NCI-H1930 (cell line): ENCODE measurements at regions not wholly inside any gene's neighbourhood (a gene's known extent, or its start where the extent isn't known, plus 50 kb on each side); places are given as distances from the start of the nearest gene placed in this dataset.

Source experiments
- DNase-seq, 2 experiments: peaks; one replicate each; lab custom pipeline; 2025; lab: John Stamatoyannopoulos, UW

- no peak for DNase-seq
Measured at GRCh38 chr2:239621611-239622010, 220.8 kb upstream of the HDAC4 start.

GRCh38 chr2:239619369-239619768 lies 218.5 kb upstream of the HDAC4 start:
- no peak for DNase-seq

GRCh38 chr2:239616729-239617128 lies 215.9 kb upstream of the HDAC4 start:
- DNase-seq, result no peak

DNA sequence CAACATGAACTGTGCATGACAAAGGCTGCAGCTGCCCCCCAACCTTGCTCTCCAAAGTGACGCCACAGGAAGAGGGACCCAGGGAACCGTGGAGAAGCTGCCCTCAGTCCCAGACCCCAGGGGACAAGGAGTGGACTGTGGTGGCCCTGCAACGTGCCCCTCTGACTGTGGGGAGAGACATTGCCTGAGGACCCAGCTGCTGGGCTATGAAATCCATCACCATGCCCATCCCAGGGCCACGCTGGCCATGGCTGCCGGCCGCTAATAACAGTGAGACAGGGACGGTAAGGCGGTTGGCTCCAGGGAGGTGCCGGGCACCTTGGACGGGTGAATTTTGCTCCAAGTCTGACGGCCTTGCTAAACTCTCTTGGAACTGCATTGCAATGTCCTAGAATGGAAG lies 211.3 kb upstream of the HDAC4 start:
- DNase-seq, result no peak

DNA sequence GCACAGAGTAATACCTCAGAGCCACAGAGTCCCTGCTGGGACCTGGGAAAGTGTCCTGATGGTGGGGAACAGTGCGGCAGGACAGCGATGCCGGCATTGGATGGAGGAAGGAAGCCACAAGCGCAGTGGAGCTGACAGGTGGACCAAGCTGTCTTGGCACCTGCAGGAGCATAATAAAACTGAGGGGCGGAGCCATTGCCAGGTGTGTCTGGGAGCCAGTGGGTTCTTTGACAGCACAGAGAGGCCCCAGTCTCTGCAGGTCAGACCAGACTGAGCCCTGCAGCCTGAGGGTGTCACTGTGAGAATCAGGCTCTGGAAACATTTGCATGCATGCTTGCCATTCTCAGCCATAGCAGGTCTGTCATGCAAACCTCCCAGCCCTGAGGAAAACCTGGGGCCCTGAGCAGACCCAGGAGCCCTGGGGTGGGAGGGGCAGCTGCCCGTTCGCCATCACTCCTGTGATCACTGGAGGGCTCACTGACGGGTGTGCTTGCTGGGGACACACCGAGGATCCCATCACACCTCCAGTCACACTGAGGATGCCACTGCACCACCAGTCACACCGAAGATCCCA lies 210.5 kb upstream of the HDAC4 start:
- DNase-seq, result no peak

DNA sequence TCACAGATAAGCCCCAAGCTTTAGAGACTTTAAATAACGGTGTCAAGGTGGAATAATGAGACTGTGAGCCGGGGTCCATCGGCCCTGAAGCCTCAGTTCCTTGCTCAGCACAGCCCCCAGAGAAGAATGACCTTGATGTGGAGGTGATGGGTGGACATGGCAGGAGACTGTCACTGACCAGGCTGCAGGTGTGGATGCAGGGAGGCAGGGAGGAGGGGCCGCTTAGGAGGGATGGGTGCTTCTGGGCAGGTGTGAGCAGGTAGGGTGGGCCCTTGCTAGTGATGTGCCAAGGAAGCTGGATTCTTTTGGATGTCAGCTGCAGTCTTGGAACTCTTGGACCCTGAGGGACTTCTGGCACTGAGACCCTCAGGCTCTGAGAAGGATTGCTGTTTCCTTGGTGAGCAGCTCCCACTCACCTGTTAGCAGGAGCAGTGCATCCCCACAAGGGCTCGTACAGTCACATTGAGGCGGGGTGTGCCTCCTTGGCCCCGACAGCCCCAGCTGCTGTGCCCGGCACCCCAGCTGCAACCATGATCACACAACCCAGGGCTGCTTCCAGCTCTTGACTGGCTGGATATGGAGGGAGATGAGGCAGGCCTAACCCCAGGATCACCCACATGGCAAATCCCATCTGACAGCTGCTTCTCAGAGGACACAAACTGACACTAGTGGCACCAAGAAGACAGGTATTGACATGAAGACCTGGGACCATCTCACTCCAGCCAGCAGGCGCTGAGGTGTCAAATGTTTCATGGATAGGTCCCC lies 209.8 kb upstream of the HDAC4 start:
- DNase-seq, result no peak

- DNase-seq, result no peak
Measured at GRCh38 chr2:239609607-239610310, 208.9 kb upstream of the HDAC4 start.

- DNase-seq, result no peak
Measured at GRCh38 chr2:239609162-239609561, 208.3 kb upstream of the HDAC4 start.

GRCh38 chr2:239608723-239609122 lies 207.9 kb upstream of the HDAC4 start:
- DNase-seq, result no peak

GRCh38 chr2:239608260-239608659 lies 207.4 kb upstream of the HDAC4 start:
- DNase-seq, result no peak

GRCh38 chr2:239607517-239608191 lies 206.8 kb upstream of the HDAC4 start:
- no peak for DNase-seq

GRCh38 chr2:239606741-239607516 lies 206.1 kb upstream of the HDAC4 start:
- DNase-seq, result no peak

DNA sequence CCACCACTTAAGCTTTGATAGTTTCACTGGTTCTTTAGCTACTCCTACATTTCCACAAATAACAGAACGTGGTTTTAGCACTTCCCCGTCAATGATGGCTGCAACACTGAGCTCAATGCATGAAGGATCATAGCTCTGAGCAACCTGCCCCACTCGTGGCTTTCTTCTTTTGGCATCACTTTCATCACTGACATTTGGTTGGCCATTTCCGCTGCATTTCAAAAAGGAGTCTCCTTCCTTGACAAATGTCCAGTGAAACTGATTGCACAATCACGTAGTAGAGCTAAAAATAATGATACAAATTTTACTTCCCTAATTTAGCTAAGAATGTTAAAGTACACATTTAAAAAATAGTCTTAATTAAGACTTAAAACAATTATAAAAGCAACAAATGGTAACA lies 205.2 kb upstream of the HDAC4 start:
- no peak for DNase-seq

DNA sequence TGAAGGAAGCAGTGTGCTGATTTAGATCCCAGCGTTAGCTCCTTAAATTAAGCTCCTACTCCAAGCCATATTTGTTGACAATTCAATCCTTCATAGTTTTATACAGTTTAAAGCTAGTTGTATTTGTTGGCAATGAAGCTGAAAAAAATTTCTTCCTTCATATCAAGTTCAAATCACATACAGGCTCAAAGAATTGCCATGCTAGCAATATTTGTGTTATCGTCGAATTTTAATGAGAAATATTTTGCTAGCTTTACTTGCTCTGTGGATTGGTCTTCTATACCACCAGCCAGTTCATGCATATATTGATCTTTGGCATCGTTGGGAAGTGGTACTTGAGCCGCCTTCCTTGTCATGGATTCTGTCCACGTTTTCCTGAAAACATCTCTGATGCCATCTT lies 204.6 kb upstream of the HDAC4 start:
- DNase-seq, result no peak

GRCh38 chr2:239604861-239605260 lies 204.0 kb upstream of the HDAC4 start:
- no peak for DNase-seq

DNA sequence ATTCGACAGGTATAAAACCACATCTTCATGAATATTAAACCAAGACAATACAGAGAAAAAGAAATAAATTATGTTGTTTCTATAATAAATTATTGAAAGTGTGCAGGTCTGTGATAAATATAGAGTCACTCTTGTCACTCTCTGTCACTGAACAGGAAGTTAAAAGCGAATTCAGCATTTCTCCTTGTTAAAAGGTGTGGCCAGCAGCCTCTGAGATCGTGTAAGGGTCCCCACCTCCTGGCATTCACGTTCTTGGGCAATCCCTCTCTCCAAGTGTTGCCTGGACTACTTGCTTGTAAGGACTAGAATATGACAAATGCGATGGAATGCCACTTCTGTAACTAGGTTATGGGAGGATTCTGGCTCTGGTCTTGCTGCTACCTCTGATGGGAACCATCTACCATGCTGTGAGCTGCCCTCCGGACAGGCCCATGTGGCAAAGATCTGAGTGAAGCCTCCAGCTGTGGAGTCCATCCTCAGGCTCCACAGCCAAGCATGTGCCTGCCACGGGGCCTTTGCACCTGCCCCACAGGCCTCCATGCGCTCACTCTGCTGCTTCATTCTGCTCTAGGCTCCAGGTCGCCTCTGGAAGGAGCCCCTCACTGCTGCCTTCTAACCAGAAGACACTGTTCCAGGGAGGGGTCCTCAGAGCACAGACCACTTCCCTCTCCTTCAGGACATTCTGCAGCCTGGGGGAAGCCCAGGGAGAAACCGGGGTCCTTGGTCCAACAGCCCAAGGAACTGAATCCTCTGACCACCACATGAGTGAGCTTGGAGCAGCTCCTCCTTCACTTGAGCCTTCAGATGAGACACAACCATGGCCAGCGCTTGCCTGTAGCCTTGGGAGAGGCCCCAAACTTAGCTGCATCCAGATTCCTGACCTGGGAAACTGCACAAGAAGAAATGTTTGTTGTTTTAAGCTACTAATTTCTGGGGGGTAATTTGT lies 202.9 kb upstream of the HDAC4 start:
- DNase-seq, result no peak

DNA sequence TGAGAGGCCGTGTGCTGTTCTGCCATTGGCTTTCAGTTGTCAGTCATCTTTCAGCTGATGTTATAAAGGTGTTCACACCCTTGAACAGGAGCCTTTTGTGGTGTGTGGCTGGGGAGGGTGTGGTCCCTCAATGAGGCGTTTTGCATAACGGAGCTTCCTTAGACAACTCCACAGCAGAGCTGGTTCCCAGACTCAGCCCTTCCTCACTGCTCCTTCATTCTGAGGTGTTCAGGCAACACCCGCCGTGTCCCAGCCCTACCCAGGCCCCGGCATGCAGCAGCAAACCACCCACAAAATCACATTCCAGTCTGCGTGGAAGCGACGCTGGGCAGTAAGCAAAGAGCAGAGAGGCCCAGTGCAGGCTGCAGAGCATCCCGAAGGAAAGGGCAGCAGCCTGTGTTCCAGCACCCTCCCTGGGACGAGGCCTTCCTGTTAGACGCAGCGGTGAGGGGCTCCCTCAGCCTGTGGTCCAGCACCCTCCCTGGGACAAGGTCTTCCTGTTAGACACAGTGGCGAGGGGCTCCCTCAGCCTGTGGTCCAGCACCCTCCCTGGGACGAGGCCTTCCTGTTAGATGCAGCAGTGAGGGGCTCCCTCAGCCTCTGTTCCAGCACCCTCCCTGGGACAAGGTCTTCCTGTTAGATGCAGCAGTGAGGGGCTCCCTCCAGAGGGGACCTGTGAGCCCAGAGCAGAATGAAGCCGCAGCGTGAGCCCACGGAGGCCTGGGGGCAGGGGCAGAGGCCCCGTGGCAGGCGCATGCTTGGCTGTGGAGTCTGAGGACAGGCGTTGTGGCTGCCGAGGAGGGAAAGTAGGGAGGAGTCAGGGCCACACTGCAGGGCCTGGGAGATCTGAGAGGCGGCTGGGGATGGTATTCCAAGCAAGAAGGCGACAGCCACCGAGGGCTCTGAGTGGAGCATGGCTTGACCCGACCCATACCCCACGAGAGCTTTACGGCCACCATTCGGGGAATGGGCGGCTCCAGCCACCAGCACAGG lies 201.8 kb upstream of the HDAC4 start:
- DNase-seq, result no peak

DNA sequence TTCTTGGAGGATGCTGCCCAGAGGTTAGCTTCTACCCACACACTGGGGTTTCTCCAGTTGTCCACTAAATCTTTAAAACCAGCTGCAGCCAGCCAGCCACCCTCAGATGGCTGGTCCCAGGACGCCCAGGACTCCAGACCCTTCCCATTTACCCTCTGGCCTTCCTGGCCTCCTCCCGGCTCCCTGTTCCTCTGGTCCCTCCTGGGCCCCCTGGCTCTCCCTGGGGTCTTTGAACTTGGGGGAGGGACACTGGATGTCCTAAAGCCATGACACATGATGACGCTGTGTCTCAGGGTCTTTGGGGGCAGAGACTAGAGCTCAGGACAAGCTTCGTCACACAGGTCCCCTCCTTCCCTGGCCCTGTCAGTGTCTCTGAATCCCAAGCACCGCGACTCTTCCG lies 201.1 kb upstream of the HDAC4 start:
- DNase-seq, result no peak

DNA sequence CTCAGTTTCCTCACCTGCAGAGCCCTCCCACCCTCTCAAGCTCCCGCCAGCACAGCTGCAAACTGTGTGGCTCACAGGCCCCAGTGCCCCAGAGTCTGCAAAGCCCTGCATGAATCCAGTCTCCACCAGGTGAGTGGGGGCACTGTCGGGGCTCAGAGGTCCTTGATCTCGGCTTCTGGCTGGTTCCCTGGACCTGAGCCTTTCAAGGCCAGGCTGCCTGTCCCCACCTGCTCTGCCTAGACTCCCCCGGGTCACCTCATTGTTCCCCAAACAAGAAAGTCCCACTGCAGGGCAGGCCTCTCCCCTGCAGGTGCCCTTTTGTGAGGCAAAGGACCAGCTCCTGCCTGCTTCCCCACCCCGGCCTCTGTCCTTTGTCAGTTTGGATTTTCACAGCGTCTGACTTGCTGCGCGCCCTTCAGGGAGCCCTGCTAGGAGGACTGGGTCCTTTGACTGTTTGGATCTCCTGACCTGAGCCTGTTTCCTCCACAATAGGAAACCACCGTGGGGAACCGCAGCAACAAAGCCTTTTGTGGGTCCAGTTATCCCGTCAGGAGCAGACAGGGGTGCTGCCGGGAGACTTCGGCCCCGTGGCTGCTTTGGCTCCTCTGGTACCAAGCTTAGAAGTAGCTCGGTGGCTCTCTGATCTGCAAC lies 200.5 kb upstream of the HDAC4 start:
- DNase-seq, result no peak
